Muscle of leg (tissue), 3 donors: ENCODE measurements at regions not wholly inside any gene's neighbourhood (a gene's known extent, or its start where the extent isn't known, plus 50 kb on each side); places are given as distances from the start of the nearest gene placed in this dataset.
A peak's percentile ranks its signal among the peaks of the same experiment; 100 is the strongest.
"Not testable (repeated sequence)": the region's sequence is repeated elsewhere in the genome, so short reads cannot be mapped to it uniquely, and the experiment has no call there.

ENCODE experiments used
- DNase-seq: peaks from one replicate; pipeline ENCODE4 v3.0.0; 2013
- H3K27ac ChIP-seq: one replicate; pipeline ENCODE4 v1.5.1; 2013; ENCODE audit warnings: mild to moderate bottlenecking, low read length, control low read depth
- H3K27me3 ChIP-seq: one replicate; pipeline ENCODE4 v1.6.1; 2013; ENCODE audit warnings: low read length; ENCODE audit not compliant: control insufficient read depth, insufficient read depth
- H3K36me3 ChIP-seq: one replicate; pipeline ENCODE4 v1.6.1; 2013; ENCODE audit warnings: low read length; ENCODE audit not compliant: control insufficient read depth, insufficient read depth
- H3K4me1 ChIP-seq: one replicate; pipeline ENCODE4 v1.6.1; 2013; ENCODE audit warnings: low read length; ENCODE audit not compliant: control insufficient read depth, insufficient read depth
- H3K4me3 ChIP-seq: one replicate; pipeline ENCODE4 v1.5.1; 2013; ENCODE audit warnings: low read length, control low read depth
- H3K9me3 ChIP-seq: replicated peaks from 2 replicates; pipeline ENCODE4 v1.6.1; 2013; ENCODE audit warnings: low read depth, low read length; ENCODE audit not compliant: control insufficient read depth
- WGBS: methylation state at CpG from one replicate; pipeline ENCODE4 v1.1.5; 2013; ENCODE audit warnings: missing lambda C conversion rate; ENCODE audit not compliant: insufficient coverage; 5-methylcytosine and 5-hydroxymethylcytosine counted together

DNA sequence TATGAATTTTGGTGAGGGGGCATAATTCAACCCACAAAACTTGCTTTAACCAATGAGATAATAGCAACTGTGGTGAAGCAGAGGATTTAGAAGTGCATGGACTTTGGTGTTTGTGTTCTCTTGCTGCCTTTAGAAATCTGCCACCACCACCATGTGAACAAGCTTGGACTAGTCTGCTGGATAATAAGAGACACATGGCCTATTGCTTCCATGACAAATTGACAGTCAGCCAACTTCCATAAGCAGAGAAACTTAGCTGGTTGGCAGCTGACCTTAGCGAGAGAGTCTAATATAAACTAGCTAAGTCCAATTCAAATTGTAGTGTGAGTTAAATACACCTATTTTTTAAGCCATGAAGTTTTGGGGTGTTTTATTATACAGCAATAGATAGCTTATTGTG lies 482.1 kb upstream of the ANO5 start:
- H3K27me3 ChIP-seq = no peaks in the 10 kb centered on the region
- no peaks in the 10 kb centered on the region for H3K9me3 ChIP-seq
- peak; percentile 66 for DNase-seq
- no CpG with 5 or more reads among the region's 1 CpG for WGBS
- no peak overlapping the region for H3K4me3 ChIP-seq
- peak overlapping the region; percentile 26 for H3K27ac ChIP-seq
- no peaks in the 10 kb centered on the region for H3K4me1 ChIP-seq
- H3K36me3 ChIP-seq = no peaks in the 10 kb centered on the region

DNA sequence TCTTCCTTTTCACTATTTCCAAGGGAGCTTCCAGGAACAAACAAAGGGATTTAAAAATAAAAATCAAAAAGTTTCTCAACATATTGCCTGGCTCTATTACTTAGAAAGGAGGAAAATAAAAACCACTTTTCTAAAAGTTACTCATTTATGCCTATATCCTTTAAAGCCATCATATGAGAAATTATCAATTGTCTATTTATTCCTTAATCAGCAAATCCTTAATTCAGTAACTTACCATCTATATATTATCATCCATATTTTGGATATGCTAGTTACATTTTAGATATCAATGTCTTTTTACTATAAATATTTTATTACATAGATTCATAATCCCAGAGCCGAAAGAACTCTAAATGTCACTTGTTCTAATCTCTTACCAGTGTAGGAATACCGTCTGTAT lies 481.5 kb upstream of the ANO5 start:
- no peak overlapping the region for H3K4me3 ChIP-seq
- H3K4me1 ChIP-seq = no peaks in the 10 kb centered on the region
- H3K27ac ChIP-seq = no peak overlapping the region
- no peaks in the 10 kb centered on the region for H3K36me3 ChIP-seq
- no peaks in the 10 kb centered on the region for H3K9me3 ChIP-seq
- no CpG with 5 or more reads among the region's 2 CpGs for WGBS
- DNase-seq = no peak
- no peaks in the 10 kb centered on the region for H3K27me3 ChIP-seq

DNA sequence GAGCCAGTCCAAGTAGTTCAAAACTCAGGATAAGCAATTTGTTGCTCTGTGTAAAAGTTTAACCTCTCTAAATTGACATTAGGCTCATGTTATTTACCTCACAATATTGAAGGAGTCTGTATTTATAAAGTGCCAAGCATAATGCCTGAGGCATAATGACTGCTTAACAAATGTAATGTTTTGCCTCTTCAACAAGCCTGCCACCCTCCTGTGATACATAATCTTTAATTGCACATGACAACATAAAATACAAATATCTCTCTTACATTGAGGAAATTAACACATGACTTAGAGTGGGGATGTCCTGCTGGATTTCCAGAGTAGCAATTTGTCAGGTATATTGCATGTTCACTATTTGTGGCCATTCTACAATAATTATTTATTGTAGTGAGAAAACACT lies 469.2 kb upstream of the ANO5 start:
- Histone ChIP-seq H3K4me3 (no peak overlapping the region), H3K4me1 (no peaks in the 10 kb centered on the region), H3K27me3 (no peaks in the 10 kb centered on the region), H3K9me3 (no peaks in the 10 kb centered on the region), H3K36me3 (no peaks in the 10 kb centered on the region), H3K27ac (no peak overlapping the region)
- DNase-seq = no peak

DNA sequence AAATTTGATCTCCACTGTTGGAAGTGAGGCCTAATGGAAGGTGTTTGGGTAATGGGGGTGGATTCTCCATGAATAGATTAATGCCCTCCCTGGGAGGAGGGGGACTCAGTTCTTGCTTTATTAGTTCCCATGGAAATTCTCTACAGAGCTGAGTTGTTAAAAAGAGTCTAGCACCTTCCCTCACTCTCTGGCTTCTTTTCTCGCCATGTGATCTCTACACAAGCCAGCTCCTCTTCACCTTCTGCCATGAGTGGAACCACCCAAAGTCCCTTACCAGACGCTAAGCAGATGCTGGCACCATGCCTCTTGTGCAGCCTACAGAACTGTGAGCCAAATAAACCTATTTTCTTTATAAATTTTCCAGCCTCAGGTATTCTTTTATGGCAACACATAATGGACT lies 465.8 kb upstream of the ANO5 start:
- Histone ChIP-seq H3K9me3 (peaks cover 7% of the 10 kb centered on the region), H3K27me3 (no peaks in the 10 kb centered on the region), H3K36me3 (no peaks in the 10 kb centered on the region), H3K4me1 (no peaks in the 10 kb centered on the region), H3K27ac (no peak overlapping the region), H3K4me3 (no peak overlapping the region)
- 74% methylated on average over 2 of the region's 2 CpGs for WGBS
- DNase-seq = no peak

DNA sequence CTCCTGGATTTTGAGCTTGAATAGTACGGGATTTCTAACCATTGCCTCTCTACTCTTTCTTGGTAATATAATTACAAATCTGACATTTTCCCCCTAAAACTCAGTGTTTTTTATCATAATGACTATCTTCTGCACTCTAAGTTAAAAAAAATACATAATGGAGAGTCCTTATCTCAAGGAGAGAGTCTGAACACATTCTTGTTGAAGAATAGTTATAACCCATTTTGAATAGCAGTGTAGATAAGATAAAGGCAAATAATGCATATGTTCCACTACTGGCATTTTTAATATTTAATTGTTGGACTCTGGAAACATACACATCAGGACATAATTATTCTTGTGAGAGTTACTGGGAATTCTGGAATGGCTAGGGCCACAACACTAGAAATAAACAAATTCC lies 456.5 kb upstream of the ANO5 start:
- no CpG with 5 or more reads among the region's 1 CpG for WGBS
- Histone ChIP-seq H3K27ac (no peak overlapping the region), H3K4me1 (no peaks in the 10 kb centered on the region), H3K4me3 (no peak overlapping the region), H3K9me3 (peaks cover 3% of the 10 kb centered on the region), H3K36me3 (no peaks in the 10 kb centered on the region), H3K27me3 (no peaks in the 10 kb centered on the region)
- no peak for DNase-seq

DNA sequence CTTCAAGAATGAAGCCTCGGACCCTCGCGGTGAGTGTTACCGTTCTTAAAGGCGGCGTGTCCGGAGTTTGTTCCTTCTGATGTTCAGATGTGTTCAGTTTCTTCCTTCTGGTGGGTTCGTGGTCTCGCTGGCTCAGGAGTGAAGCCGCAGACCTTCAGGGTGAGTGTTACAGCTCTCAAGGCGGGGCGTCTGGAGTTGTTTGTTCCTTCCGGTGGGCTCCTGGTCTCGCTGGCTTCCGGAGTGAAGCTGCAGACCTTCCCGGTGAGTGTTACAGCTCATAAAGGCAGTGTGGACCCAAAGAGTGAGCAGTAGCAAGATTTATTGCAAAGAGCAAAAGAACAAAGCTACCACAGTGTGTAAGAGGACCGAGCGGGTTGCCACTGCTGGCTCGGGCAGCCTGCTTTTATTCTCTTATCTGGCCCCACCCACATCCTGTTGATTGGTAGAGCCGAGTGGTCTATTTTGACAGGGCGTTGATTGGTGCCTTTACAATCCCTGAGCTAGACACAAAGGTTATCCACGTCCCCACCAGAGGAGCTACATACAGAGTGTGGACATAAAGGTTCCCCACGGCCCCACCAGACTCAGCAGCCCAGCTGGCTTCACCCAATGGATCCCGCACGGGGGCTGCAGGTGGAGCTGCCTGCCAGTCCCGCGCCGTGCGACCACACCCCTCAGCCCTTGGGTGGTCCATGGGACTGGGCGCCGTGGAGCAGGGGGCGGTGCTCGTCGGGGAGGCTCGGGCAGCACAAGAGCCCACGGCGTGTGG lies 440.2 kb upstream of the ANO5 start:
- H3K27me3 ChIP-seq, H3K27ac ChIP-seq: not testable (repeated sequence)
- 87% methylated on average over 32 of the region's 37 CpGs for WGBS

DNA sequence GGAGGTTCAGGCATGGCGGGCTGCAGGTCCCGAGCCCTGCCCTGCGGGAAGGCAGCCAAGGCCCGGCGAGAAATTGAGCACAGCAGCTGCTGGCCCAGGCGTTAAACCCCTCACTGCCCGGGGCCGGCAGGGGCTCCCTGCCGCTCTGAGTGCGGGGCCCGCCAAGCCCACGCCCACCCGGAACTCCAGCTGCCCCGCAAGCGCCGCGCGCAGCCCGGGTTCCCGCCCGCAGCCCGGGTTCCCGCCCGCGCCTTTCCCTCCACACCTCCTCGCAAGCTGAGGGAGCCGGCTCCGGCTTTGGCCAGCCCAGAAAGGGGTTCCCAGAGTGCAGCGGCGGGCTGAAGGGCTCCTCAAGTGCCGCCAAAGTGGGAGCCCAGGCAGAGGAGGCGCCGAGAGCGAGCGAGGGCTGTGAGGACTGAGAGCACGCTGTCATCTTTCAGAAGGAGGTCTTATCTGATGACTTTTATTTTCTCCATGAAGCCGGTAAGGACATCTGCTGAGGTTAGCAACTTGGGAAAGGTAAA lies 439.6 kb upstream of the ANO5 start:
- not testable (repeated sequence) for H3K4me1 ChIP-seq, H3K27ac ChIP-seq, DNase-seq, H3K27me3 ChIP-seq, H3K9me3 ChIP-seq, H3K36me3 ChIP-seq, H3K4me3 ChIP-seq
- 69% methylated on average over 13 of the region's 37 CpGs for WGBS

More for the DNA sequence above, 440.2 kb upstream of the ANO5 start:
- H3K36me3 ChIP-seq, H3K4me1 ChIP-seq, DNase-seq, H3K4me3 ChIP-seq, H3K9me3 ChIP-seq: not testable (repeated sequence)

DNA sequence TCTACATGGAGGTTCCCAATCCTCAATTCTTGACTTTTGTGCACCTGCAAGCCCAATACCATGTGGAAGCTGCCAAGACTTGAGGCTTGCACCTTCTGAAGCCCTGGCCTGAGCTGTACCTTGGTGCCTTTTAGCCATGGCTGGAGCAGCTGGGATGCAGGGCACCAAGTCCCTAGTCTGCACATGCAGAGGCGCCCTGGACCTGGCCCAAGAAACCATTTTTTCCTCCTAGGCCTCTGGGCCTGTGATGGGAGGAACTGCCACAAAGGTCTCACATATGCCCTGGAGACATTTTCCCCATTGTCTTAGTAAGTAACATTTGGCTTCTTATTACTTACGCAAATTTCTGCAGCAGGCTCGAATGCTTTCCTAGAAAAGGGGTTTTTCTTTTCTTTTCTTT lies 431.9 kb upstream of the ANO5 start:
- Histone ChIP-seq H3K27me3 (no peaks in the 10 kb centered on the region), H3K9me3 (peaks cover 12% of the 10 kb centered on the region), H3K4me3 (no peak overlapping the region), H3K4me1 (no peaks in the 10 kb centered on the region), H3K36me3 (no peaks in the 10 kb centered on the region), H3K27ac (no peak overlapping the region)
- DNase-seq = no peak
- no CpG with 5 or more reads among the region's 3 CpGs for WGBS

DNA sequence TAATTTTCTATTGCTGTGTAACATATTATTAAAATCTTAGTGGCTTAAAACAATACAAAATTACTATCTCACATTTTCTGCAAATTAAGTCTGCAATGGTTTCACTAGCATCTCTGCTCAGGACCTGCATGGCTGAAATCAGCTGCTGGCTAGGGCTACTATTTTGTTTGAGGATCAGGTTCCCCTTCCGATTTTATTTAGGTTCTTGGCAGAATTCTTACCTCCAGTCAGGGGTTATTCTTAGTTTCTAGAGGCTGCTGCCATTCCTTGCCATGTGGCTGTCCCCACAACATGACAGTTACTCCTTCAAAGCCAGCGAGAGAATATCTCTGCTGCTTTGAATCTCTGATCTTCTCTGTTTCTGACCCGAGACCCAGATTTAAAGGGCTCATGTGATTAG lies 424.5 kb upstream of the ANO5 start:
- peak; percentile 20 for DNase-seq
- Histone ChIP-seq H3K4me1 (peaks cover 3% of the 10 kb centered on the region), H3K36me3 (no peaks in the 10 kb centered on the region), H3K27me3 (no peaks in the 10 kb centered on the region), H3K9me3 (no peaks in the 10 kb centered on the region), H3K27ac (no peak overlapping the region), H3K4me3 (no peak overlapping the region)
- WGBS = 60% methylated on average over 1 of the region's 3 CpGs

DNA sequence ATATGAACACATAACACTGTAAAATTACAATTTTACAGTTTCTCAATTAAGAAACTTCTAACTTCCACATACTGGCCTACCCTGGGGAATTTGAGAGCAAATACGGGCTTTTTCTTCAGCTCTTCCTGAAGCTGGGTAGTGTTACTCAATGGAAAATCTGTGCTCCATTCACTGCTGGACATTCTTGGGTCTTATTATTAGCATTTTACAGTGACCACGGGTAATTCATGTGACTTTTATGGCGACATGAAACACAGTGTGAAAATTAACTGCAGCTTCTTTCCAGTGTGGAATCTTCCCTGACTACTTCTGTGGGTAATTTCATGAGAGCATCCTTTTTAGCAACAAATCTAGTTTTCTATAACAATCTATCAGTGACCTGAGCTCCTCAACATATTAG lies 423.7 kb upstream of the ANO5 start:
- H3K9me3 ChIP-seq = no peaks in the 10 kb centered on the region
- DNase-seq = peak; percentile 11
- peaks cover 3% of the 10 kb centered on the region for H3K4me1 ChIP-seq
- H3K27ac ChIP-seq = no peak overlapping the region
- WGBS = 0% methylated on average over 1 of the region's 3 CpGs
- H3K27me3 ChIP-seq = no peaks in the 10 kb centered on the region
- H3K36me3 ChIP-seq = no peaks in the 10 kb centered on the region
- H3K4me3 ChIP-seq = no peak overlapping the region

DNA sequence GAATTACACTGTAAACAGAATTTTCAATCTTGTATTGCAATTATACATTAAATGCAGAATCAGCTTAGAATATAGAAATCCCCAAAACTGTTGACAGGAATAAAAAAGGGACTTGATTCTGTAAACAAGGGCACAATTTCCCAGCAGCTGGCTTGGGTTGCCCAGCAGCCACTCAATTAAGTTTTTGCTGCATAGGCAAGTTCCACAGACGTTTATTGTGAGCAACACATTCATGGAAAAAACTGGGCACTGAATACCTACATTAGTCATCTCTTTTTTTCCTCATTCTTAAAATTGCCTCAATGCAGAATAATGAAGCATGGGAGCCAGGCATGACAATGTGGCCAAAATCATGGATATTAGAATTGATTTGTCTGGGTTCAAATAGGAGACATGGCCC lies 421.8 kb upstream of the ANO5 start:
- Histone ChIP-seq H3K27me3 (no peaks in the 10 kb centered on the region), H3K36me3 (no peaks in the 10 kb centered on the region), H3K4me1 (peaks cover 3% of the 10 kb centered on the region), H3K4me3 (no peak overlapping the region), H3K9me3 (no peaks in the 10 kb centered on the region), H3K27ac (no peak overlapping the region)
- DNase-seq = peak; percentile 19
- no CpG with 5 or more reads among the region's 1 CpG for WGBS
